Panc1 (cell line): ENCODE measurements at regions not wholly inside any gene's neighbourhood (a gene's known extent, or its start where the extent isn't known, plus 50 kb on each side); places are given as distances from the start of the nearest gene placed in this dataset.

Experiments used
- ATAC-seq: fragments of 200-7000 bp; cut with Tn5 transposase; 2 replicates; pipeline ENCODE4 v1.9.1; 2020; ENCODE audit warnings: mild to moderate bottlenecking, moderate library complexity
- BruUV-seq: library from RNA; stranded (reverse); fragments of 400-500 nt; replicated peaks from 2 replicates; lab custom pipeline; 2021; lab: Mats Ljungman, UMichigan
- CTCF ChIA-PET: fragments of 300-600 bp; sonication (Branson Sonifier 250); formaldehyde crosslinking; loops from one replicate; lab custom pipeline; 2022; ENCODE audit warnings: antibody characterized with exemption; lab: Charles Lee
- POLR2A ChIA-PET: fragments of 300-600 bp; sonication (Branson Sonifier 250); formaldehyde crosslinking; loops from one replicate; lab custom pipeline; 2022; ENCODE audit warnings: antibody characterized with exemption; lab: Charles Lee
- DNase-seq: peaks from one replicate; pipeline ENCODE4 v3.0.0-alpha.2; 2010; ENCODE audit warnings: low read depth, low spot score
- H3K27ac ChIP-seq: 2 replicates; pipeline ENCODE4 v1.5.1; 2011; ENCODE audit warnings: mild to moderate bottlenecking, low read length, inconsistent platforms
- H3K27me3 ChIP-seq: fragments of 200-500 bp; sonication (Bioruptor generic); 2 replicates; pipeline ENCODE4 v1.6.0; 2014; ENCODE audit warnings: low read length, inconsistent platforms; ENCODE audit not compliant: control insufficient read depth, insufficient read depth
- H3K36me3 ChIP-seq: fragments of 200-500 bp; sonication (Bioruptor generic); 2 replicates; pipeline ENCODE4 v1.5.1; 2014; ENCODE audit warnings: inconsistent platforms, mild to moderate bottlenecking, low read length, moderate library complexity; ENCODE audit not compliant: control insufficient read depth, insufficient read depth
- H3K4me1 ChIP-seq: 2 replicates; pipeline ENCODE4 v1.5.1; 2011; ENCODE audit warnings: inconsistent platforms, mild to moderate bottlenecking, low read length, moderate library complexity; ENCODE audit not compliant: control insufficient read depth, insufficient read depth
- H3K4me3 ChIP-seq, 2 experiments: 2 replicates each; pipeline ENCODE4 v1.5.1; 2011 to 2012; ENCODE audit warnings: low read depth in 2 of 2, low read length in 2 of 2, mild to moderate bottlenecking in 2 of 2, inconsistent platforms in 1 of 2, moderate library complexity in 1 of 2
- H3K9me3 ChIP-seq: fragments of 200-500 bp; sonication (Bioruptor generic); 2 replicates; pipeline ENCODE4 v1.5.1; 2014; ENCODE audit warnings: low read depth, mild to moderate bottlenecking, inconsistent platforms, low read length, moderate library complexity; ENCODE audit not compliant: control insufficient read depth, insufficient read depth
- POLR2AphosphoS5 ChIP-seq: IDR thresholded peaks from 2 replicates; pipeline ENCODE4 v1.6.1; 2012; ENCODE audit warnings: mild to moderate bottlenecking, low read depth, low read length, moderate library complexity
- SIN3A ChIP-seq: IDR thresholded peaks from 2 replicates; pipeline ENCODE4 v1.6.1; 2012; ENCODE audit warnings: low read depth, mild to moderate bottlenecking, low read length, moderate library complexity, borderline replicate concordance; ENCODE audit not compliant: insufficient read depth
- TCF7L2 ChIP-seq: IDR thresholded peaks from 2 replicates; pipeline ENCODE4 v1.6.1; 2011; ENCODE audit warnings: mild to moderate bottlenecking, low read depth, low read length, inconsistent platforms
- in situ Hi-C: cut with HindIII; loops from 2 replicates; pipeline ENCODE4 v1.10.0; 2016; ENCODE audit warnings: low sequenced_read_pairs, low pct_unique_long_range_greater_than_20kb
- intact Hi-C: fragments of 100-400 bp; cut with micrococcal nuclease; formaldehyde crosslinking; loops from one replicate; pipeline ENCODE4 v1.10.0; 2022; ENCODE audit not compliant: unreplicated experiment
- TF ChIP-seq, protein P1 (sequence below): fragments of 450-650 bp; IDR thresholded peaks from 2 replicates; pipeline ENCODE4 v1.5.1; 2017; ENCODE audit warnings: mild to moderate bottlenecking
- TF ChIP-seq, protein P2 (sequence below), 2 experiments: IDR thresholded peaks; 2 replicates each; pipeline ENCODE4 v1.6.1; 2011 to 2012; ENCODE audit warnings: low read depth in 2 of 2, control low read depth in 1 of 2, low read length in 1 of 2, mild to moderate bottlenecking in 1 of 2, moderate library complexity in 1 of 2; ENCODE audit not compliant: insufficient read depth in 1 of 2

DNA sequence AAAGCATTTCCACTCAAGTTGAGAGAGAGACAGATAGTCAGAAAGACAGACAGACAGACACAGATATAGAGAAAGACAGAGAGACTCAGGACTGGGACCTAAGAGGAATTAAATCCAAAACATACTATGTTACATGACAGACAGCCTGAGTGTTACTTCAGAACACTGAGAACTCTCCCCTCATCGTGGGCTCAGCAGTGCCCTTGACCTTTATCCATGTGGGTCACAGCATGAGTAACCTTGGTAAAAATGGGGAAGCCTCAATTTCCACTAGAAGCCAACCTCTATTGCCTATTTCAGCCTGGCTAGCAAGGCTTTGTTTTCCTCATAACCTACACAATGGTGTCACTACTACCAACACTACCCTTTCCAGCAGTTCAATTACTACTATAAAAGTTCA lies 81.9 kb upstream of the TRABD2B start:
- in situ Hi-C loops (no loop called here), intact Hi-C loops (no loop called here)
- H3K27ac ChIP-seq: no peak overlapping the region
- ATAC-seq (no peak), DNase-seq (no peak)
- H3K4me1 ChIP-seq: no peaks in the 10 kb centered on the region
- CTCF ChIA-PET: no interaction called here
- TF ChIP-seq, protein P1, sequence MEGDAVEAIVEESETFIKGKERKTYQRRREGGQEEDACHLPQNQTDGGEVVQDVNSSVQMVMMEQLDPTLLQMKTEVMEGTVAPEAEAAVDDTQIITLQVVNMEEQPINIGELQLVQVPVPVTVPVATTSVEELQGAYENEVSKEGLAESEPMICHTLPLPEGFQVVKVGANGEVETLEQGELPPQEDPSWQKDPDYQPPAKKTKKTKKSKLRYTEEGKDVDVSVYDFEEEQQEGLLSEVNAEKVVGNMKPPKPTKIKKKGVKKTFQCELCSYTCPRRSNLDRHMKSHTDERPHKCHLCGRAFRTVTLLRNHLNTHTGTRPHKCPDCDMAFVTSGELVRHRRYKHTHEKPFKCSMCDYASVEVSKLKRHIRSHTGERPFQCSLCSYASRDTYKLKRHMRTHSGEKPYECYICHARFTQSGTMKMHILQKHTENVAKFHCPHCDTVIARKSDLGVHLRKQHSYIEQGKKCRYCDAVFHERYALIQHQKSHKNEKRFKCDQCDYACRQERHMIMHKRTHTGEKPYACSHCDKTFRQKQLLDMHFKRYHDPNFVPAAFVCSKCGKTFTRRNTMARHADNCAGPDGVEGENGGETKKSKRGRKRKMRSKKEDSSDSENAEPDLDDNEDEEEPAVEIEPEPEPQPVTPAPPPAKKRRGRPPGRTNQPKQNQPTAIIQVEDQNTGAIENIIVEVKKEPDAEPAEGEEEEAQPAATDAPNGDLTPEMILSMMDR: no peak
- TF ChIP-seq, protein P2, sequence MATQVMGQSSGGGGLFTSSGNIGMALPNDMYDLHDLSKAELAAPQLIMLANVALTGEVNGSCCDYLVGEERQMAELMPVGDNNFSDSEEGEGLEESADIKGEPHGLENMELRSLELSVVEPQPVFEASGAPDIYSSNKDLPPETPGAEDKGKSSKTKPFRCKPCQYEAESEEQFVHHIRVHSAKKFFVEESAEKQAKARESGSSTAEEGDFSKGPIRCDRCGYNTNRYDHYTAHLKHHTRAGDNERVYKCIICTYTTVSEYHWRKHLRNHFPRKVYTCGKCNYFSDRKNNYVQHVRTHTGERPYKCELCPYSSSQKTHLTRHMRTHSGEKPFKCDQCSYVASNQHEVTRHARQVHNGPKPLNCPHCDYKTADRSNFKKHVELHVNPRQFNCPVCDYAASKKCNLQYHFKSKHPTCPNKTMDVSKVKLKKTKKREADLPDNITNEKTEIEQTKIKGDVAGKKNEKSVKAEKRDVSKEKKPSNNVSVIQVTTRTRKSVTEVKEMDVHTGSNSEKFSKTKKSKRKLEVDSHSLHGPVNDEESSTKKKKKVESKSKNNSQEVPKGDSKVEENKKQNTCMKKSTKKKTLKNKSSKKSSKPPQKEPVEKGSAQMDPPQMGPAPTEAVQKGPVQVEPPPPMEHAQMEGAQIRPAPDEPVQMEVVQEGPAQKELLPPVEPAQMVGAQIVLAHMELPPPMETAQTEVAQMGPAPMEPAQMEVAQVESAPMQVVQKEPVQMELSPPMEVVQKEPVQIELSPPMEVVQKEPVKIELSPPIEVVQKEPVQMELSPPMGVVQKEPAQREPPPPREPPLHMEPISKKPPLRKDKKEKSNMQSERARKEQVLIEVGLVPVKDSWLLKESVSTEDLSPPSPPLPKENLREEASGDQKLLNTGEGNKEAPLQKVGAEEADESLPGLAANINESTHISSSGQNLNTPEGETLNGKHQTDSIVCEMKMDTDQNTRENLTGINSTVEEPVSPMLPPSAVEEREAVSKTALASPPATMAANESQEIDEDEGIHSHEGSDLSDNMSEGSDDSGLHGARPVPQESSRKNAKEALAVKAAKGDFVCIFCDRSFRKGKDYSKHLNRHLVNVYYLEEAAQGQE (IDR thresholded peaks at IDR 0.05; ENCODE audit: insufficient read depth in 1 of 2, low read depth in 2 of 2, low read length in 1 of 2): no peak
- TF ChIP-seq POLR2AphosphoS5: no peak
- TF ChIP-seq SIN3A: no peak
- no peak for TF ChIP-seq TCF7L2
- no TSS peak for BruUV-seq
- H3K36me3 ChIP-seq: no peaks in the 10 kb centered on the region
- no peak overlapping the region for H3K4me3 ChIP-seq
- peaks cover 2% of the 10 kb centered on the region for H3K27me3 ChIP-seq
- no peaks in the 10 kb centered on the region for H3K9me3 ChIP-seq
- POLR2A ChIA-PET: no interaction called here

DNA sequence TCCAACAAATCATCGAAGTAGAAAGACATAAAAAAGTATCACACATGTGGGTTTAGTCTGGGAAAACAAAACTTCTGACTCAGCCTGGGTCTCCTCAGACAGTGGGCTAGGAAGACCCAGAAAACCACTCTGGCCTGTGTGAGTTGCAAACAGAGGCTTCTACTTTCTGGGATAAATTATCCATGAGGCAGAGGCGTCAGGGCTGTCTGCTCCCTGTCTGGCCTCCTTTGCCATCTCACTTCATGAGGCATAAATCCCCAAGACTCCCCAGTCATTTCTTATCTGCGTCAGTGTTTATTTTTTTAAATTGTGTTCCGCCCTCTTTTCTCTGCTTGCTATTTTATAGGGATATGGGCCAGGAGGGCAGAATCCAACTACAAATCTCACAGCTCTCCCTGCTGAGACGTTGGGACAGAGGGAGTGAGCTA lies 80.6 kb upstream of the TRABD2B start:
- intact Hi-C loops: no loop called here
- ATAC-seq (no peak), DNase-seq (no peak)
- in situ Hi-C loops: no loop called here
- H3K36me3 ChIP-seq: no peaks in the 10 kb centered on the region
- CTCF ChIA-PET: no interaction called here
- H3K27ac ChIP-seq: no peak overlapping the region
- no peaks in the 10 kb centered on the region for H3K9me3 ChIP-seq
- no TSS peak for BruUV-seq
- POLR2A ChIA-PET: no interaction called here
- H3K4me1 ChIP-seq: no peaks in the 10 kb centered on the region
- H3K27me3 ChIP-seq: peaks cover 2% of the 10 kb centered on the region
- TF ChIP-seq, protein P1: no peak
- TF ChIP-seq SIN3A (no peak), TCF7L2 (no peak), POLR2AphosphoS5 (no peak)
- TF ChIP-seq, protein P2 (IDR thresholded peaks at IDR 0.05; ENCODE audit: insufficient read depth in 1 of 2, low read depth in 2 of 2, low read length in 1 of 2): no peak
- H3K4me3 ChIP-seq: no peak overlapping the region
